Gastrocnemius medialis (tissue), 4 donors: ENCODE measurements at regions not wholly inside any gene's neighbourhood (a gene's known extent, or its start where the extent isn't known, plus 50 kb on each side); places are given as distances from the start of the nearest gene placed in this dataset.

Experiments
- ATAC-seq, 2 donors: fragments of 150-250 bp; one replicate each; pipeline ENCODE4 v1.9.1; 2016
- DNase-seq, 2 donors: peaks; one replicate each; pipeline ENCODE4 v3.0.0-alpha.2; 2019
- H3K27ac ChIP-seq, 4 donors: fragments of 200-600 bp; sonication (generic); 1 replicate in 1 of 4; 2 replicates in 3 of 4; pipeline ENCODE4 v1.5.1; 2016 to 2018; ENCODE audit warnings: mild to moderate bottlenecking in 2 of 4, moderate library complexity in 1 of 4
- H3K27me3 ChIP-seq, 3 donors: fragments of 200-600 bp; sonication (generic) in 2 of 3; 1 replicate in 1 of 3; 2 replicates in 2 of 3; pipeline versions ENCODE4 v1.5.1 to v1.6.0; 2016 to 2019; ENCODE audit warnings: mild to moderate bottlenecking in 1 of 3, moderate library complexity in 1 of 3
- H3K36me3 ChIP-seq, 2 donors: fragments of 200-600 bp; sonication (generic) in 1 of 2; one replicate each; pipeline ENCODE4 v1.5.1; 2017 to 2018
- H3K4me1 ChIP-seq, 2 donors: fragments of 200-600 bp; sonication (generic) in 1 of 2; one replicate each; pipeline ENCODE4 v1.5.1; 2016 to 2017; ENCODE audit warnings: mild to moderate bottlenecking in 2 of 2
- H3K4me3 ChIP-seq, 4 donors: fragments of 200-600 bp; sonication (generic) in 3 of 4; 1 replicate in 1 of 4; 2 replicates in 3 of 4; pipeline ENCODE4 v1.5.1; 2016 to 2019; ENCODE audit warnings: mild to moderate bottlenecking in 2 of 4
- H3K9me3 ChIP-seq, 3 donors: fragments of 200-600 bp; sonication (generic) in 2 of 3; 1 replicate in 1 of 3; 2 replicates in 2 of 3; pipeline ENCODE4 v1.5.1; 2016 to 2019
- CTCF ChIP-seq, 5 experiments: fragments of 450-650 bp in 3 of 5; fragments of 200-600 bp in 2 of 5; sonication (generic) in 2 of 5; IDR thresholded peaks in 4 of 5; conservative IDR thresholded peaks in 1 of 5; 1 replicate in 4 of 5; 2 replicates in 1 of 5; pipeline ENCODE4 v1.5.1; 2016 to 2019; ENCODE audit warnings: antibody characterized with exemption in 5 of 5, mild to moderate bottlenecking in 3 of 5, moderate library complexity in 3 of 5
- POLR2A ChIP-seq, 2 donors: fragments of 450-650 bp; IDR thresholded peaks; one replicate each; pipeline ENCODE4 v1.6.1; 2017; ENCODE audit warnings: antibody characterized with exemption in 2 of 2, mild to moderate bottlenecking in 2 of 2, moderate library complexity in 2 of 2
- in situ Hi-C, 4 donors: fragments of 200-750 bp; cut with MboI; loops; one replicate each; pipeline versions ENCODE4 v1.15.0 to v1.8.0; 2017; ENCODE audit warnings: low sequenced_read_pairs in 4 of 4
- intact Hi-C: fragments of 100-400 bp; cut with DNase I; formaldehyde crosslinking; loops from one replicate; pipeline ENCODE4 v1.15.1; 2023; ENCODE audit warnings: low total_unique reads

- ATAC-seq (no peak), DNase-seq (no peak)
- H3K4me1 ChIP-seq = peaks cover 0 to 25% of the 10 kb centered on the region in 2 donors
- H3K9me3 ChIP-seq = no peaks in the 10 kb centered on the region
- TF ChIP-seq CTCF (IDR thresholded peaks at IDR 0.05 in 4 of 5, conservative IDR thresholded peaks at IDR 0.05 in 1 of 5) = no peak
- no peak for TF ChIP-seq POLR2A (IDR thresholded peaks at IDR 0.05)
- peak overlapping the region in 1 of 4 donors; percentile 22 for H3K27ac ChIP-seq
- H3K36me3 ChIP-seq = no peaks in the 10 kb centered on the region
- H3K27me3 ChIP-seq = no peaks in the 10 kb centered on the region
- no peak overlapping the region for H3K4me3 ChIP-seq
- intact Hi-C loops = no loop called here
- in situ Hi-C loops = no loop called here
Measured at GRCh38 chr2:39549718-39550464, 112.8 kb upstream of the MAP4K3 start.

DNA sequence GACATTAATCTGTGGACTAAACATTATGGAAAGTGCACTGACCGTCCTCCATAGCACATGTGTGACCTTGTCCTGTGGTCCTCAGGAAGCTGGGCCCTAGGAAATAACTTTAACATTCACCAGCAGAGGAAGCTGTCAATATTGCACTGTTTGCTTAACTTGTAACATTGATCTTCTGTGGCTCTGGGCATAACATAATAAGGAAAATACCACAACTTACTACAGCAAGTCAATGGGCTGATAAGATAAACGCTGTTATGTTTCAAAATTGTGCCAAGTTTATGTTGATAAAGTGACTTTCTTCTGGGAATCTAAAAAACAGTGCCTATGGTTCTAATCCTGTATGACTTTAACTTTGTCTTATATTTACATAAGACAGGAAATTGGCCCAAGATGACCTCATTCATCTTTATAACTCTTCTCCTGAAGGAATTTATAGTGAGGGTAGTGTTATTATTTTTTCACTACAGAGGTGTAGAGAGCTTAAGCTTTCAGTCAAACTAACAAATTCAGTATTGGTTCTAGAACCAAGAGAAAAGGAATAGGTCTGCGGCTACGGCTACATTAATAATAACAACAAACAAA lies 113.7 kb upstream of the MAP4K3 start:
- H3K27ac ChIP-seq = peak overlapping the region in 1 of 4 donors; percentile 3
- TF ChIP-seq POLR2A (IDR thresholded peaks at IDR 0.05) = no peak
- no peak for TF ChIP-seq CTCF (IDR thresholded peaks at IDR 0.05 in 4 of 5, conservative IDR thresholded peaks at IDR 0.05 in 1 of 5)
- in situ Hi-C loops = no loop called here
- H3K27me3 ChIP-seq = no peaks in the 10 kb centered on the region
- H3K36me3 ChIP-seq = no peaks in the 10 kb centered on the region
- ATAC-seq = no peak
- no peaks in the 10 kb centered on the region for H3K9me3 ChIP-seq
- DNase-seq = no peak
- peaks cover 0 to 25% of the 10 kb centered on the region in 2 donors for H3K4me1 ChIP-seq
- no peak overlapping the region for H3K4me3 ChIP-seq
- intact Hi-C loops = no loop called here

GRCh38 chr2:39558906-39559305 lies 106.8 kb upstream of the TMEM178A start:
- in situ Hi-C loops (no loop called here), intact Hi-C loops (no loop called here)
- no peak for ATAC-seq
- Histone ChIP-seq H3K36me3 (no peaks in the 10 kb centered on the region), H3K9me3 (peaks cover 0 to 16% (median 0%) of the 10 kb centered on the region in 3 donors), H3K27ac (no peak overlapping the region), H3K4me3 (no peak overlapping the region), H3K27me3 (no peaks in the 10 kb centered on the region), H3K4me1 (no peaks in the 10 kb centered on the region)
- TF ChIP-seq CTCF (IDR thresholded peaks at IDR 0.05 in 4 of 5, conservative IDR thresholded peaks at IDR 0.05 in 1 of 5) = no peak
- TF ChIP-seq POLR2A (IDR thresholded peaks at IDR 0.05) = no peak
- no peak for DNase-seq

GRCh38 chr2:39563572-39563971 lies 102.1 kb upstream of the TMEM178A start:
- Histone ChIP-seq H3K4me3 (no peak overlapping the region), H3K9me3 (peaks cover 0 to 16% (median 0%) of the 10 kb centered on the region in 3 donors), H3K27ac (no peak overlapping the region), H3K4me1 (peaks cover 12 to 15% of the 10 kb centered on the region in 2 donors), H3K36me3 (no peaks in the 10 kb centered on the region), H3K27me3 (no peaks in the 10 kb centered on the region)
- intact Hi-C loops (no loop called here), in situ Hi-C loops (no loop called here)
- TF ChIP-seq CTCF (IDR thresholded peaks at IDR 0.05 in 4 of 5, conservative IDR thresholded peaks at IDR 0.05 in 1 of 5) = no peak
- TF ChIP-seq POLR2A (IDR thresholded peaks at IDR 0.05) = no peak
- no peak for DNase-seq
- no peak for ATAC-seq
